HUDEP-2 (cell line): ENCODE measurements at regions not wholly inside any gene's neighbourhood (a gene's known extent, or its start where the extent isn't known, plus 50 kb on each side); places are given as distances from the start of the nearest gene placed in this dataset.
A peak's percentile ranks its signal among the peaks of the same experiment; 100 is the strongest.
"Not testable (repeated sequence)": the region's sequence is repeated elsewhere in the genome, so short reads cannot be mapped to it uniquely, and the experiment has no call there.

Source experiments
- DNase-seq, 76 experiments: peaks; one replicate each; lab custom pipeline; 2025; ENCODE audit not compliant: unreplicated experiment in 76 of 76; lab: John Stamatoyannopoulos, UW

DNA sequence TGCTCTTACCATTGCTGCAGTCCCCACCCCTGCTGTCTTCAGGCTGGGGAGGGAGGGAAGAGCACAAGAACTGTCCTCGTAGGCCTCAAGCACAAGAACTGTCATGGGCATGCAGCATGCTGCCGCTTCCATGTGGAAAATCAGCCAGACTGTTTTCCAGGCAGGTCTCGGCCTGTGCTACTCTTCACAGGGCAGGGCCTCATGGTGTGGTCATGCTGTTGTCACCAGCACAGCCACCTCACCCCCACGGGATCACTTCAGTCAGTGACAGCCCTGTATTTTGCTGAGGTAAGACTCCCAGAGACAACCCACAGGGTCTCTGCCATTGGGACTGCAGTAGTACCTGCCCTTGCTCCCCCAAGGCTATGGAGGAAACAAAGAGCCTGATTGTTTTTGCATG, 205.3 kb downstream of the NAP1L3 start:
- no peak for DNase-seq

DNA sequence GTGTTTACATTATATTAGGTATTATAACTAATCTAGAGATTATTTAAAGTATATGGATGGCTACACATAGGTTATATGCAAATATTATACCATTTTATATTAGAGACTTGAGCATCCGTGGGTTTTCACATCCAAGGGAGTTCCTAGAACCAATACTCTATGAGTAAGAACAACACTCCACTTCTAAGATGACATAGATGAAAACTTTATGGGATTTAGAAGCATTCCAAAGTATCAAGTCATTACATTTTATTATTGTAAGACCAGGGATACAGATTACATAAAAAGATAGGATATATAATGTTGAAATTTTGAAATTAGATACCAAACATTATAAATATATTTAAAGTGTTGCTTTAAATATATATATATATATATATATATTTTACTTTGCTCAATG, 207.0 kb downstream of the NAP1L3 start:
- DNase-seq = no peak

DNA sequence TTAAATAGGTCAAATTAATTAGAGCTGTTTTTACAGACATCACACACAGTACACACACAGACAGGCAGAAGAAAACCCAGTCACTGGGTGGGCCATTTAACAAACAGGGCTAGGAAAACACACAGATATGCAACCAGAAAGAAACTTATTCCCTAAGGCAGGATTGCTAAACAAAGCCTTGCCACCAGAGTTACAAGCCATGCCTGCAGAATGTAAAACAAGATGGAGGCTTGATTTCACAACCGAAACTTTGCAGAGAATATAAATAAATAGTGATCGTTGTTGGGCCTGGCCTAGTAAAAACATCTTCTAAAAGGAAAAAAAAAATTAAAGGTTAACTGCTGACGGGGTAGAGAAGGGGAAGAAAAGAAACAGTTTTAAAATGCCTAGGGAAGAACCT, 212.3 kb downstream of the NAP1L3 start:
- no peak for DNase-seq

DNA sequence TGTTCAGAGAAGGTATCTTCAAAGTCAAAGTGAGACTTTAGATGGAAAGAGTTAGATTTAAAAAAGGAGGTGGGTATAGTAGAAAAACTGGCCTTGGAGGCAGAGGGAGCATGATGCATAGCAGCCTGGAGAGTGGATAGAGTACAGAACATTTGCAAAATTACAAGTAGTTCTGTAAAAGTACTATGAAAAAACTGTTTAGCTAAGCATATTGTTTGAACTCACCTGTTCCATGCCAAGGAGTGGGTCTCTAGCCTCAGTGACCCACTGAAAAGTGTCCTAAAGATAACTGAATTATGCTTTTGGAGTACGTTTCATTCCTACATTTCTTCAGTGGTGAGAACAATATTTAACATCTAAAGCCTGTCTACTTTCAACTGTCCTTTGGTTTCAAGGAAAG, 218.9 kb downstream of the NAP1L3 start:
- no peak for DNase-seq

DNA sequence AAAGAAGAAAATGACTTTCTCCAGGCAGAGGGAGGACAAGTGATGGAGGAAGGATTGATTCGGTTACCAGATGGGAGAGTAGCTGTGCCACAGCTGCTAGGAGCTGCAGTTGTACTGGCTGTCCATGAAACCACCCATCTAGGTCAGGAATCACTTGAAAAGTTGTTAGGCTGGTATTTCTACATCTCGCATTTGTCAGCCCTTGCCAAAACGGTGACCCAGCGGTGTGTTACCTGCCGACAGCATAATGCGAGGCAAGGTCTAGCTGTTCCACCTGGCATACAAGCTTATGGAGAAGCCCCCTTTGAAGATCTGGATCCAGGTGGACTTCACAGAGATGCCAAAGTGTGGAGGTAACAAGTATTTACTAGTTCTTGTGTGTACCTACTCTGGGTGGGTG, 238.7 kb downstream of the NAP1L3 start:
- DNase-seq = not testable (repeated sequence)

DNA sequence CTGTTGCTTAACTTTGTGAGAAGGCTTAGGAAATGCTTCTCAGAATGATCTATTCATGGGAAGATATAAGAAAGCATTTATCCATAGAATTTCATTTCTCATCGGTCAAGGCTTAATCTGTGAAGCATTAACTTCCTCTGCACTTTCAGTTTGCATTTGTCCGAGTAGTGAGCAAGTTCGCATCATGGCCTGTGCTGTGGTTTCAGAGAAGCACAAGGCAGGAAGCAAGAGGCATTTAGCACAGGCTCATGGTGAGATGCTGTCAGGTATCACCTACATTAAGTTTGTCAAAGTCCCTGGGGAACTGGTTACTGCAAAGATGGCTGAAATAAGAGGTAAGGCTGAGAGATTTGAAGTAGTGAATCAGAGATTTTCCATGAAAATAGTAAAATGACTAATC, 244.9 kb downstream of the NAP1L3 start:
- no peak for DNase-seq

DNA sequence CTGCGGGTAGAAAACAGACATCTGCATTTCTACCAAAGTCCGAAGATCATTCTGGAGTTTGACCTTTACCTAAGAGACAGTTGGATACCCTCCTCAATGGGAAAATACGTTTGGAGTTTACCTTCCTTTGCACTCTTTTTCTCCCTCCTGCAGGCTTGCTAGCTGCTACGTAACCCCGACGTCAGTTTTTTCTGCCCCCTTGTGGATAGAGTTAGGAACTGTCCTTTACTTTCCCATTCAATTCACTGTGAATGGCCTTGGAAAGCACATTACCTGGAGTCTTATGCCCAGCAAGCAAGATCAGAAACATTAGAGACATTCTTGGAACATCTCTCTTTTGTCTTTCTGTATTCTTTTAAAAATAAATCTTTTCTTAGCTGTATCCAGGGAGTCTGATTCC, 250.7 kb downstream of the NAP1L3 start:
- peak in 4 of 76 experiments; percentile 0 to 2 (median 0) for DNase-seq

DNA sequence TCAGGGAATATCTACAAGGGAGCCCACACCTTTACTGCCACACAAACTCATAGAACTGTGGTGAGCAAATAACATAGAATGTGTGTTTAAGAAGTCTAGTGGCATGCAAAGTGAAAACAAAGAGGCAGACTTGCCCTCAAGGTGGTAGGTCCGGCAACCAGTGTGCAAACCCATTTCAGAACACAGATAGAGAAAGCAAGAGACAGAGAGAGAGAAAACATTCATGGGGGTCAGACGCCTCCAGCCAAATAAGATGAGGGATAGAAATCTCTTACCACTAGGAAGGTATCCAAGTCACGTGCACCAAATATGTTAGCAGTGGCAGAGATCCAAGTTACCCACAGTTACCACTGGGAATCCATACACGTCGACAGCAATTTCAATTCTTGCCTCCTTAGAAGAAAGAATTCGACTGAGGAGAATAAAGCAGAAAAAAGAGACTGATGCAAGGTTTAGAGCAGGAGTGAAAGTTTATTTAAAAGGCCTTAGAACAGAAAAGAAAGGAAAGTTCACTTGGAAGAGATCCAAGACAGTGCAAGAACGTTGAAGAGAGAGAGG, 252.8 kb downstream of the NAP1L3 start:
- DNase-seq = no peak

DNA sequence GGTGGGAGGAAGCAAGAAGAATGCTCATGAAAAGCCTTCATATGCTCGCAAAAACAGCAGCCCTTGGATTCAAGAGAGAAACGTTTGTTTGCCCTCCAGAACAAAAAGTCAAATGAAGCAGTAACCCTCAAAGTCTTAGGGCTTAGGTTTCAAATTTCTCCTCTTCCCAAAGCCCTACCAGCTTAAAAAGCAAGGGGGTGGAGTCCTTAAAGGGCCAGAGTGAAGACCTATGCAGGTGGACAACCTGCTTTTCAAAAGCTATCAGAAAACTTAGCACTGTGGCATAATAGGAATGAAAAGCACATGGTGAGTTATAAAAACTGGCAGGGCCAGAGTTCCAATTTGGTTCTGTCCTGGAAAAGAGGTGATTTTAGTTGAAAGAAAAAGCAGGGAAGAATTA, 253.3 kb downstream of the NAP1L3 start:
- DNase-seq = no peak

DNA sequence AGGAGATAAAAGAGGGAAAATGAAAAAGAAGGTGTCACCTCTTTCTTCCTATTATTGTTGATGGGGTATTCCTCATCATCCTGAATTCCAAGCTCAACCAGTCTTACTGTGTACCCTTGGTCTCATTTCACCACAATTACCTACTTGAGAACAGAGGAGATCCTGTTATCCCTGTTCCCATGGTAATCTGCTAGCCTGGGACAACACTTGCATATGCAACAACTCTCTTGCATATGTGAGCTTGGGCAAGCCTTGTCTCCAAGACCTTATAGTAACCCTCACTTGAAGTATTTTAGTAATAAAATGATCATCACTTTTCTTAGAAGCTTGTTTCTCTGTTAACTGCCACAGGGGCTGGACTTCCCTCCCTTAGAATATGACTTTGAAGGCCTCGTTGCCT, 253.7 kb downstream of the NAP1L3 start:
- DNase-seq = no peak

DNA sequence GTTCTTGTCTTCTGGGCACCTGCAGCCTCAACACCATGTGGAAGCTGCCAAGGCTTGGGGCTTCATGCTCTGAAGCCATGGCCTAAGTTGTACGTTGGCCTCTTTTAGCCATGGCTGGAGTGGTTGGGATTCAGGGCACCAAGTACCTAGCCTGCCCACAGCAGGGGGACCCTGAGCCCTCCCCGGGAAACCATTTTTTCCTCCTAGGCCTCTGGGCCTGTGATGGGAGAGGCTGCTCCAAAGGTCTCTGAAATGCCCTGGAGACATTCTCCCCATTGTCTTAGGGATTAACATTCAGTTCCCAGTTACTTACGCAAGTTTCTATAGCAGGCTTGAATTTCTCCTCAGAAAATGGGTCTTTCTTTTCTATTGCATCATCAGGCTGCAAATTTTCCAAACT, 269.3 kb downstream of the NAP1L3 start:
- no peak for DNase-seq

DNA sequence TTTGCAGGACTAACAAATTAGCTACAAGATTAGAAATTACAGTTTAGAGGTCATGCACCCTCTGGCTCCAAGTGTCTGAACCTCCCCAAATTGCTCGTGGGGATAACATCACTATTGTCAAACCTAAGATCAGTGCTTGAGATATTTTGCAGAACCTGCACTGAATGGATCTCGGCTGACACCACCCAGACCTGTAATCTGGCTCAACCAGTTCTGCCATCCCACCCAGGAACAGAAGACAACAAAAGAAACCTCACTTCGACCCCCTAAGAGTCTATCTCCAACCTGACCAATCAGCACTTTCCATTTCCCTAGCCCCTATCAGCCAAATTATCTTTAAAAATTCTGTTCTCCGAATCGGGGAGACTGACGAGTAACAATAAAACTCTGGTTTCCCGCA, 318.7 kb downstream of the NAP1L3 start:
- DNase-seq = no peak

DNA sequence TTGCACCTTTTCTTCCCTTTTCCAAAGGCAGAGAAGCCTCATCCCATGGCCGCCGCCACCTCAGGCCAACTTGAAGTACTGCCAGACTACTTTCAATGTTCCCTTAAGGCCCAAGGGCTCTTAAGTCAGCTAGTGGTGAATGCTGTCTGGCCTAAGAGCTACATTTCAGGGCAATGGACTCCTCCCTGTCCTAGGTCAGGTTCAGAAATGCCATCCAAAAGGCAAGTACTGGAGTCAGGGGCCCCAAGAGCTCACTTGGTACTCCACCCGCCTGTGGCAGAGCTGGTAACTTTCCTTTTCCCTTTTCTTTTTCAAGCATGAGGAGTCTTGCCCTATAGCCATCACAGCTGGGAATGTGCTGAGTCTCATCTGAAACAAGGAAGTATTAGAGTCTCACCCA, 327.1 kb downstream of the NAP1L3 start:
- DNase-seq = no peak

DNA sequence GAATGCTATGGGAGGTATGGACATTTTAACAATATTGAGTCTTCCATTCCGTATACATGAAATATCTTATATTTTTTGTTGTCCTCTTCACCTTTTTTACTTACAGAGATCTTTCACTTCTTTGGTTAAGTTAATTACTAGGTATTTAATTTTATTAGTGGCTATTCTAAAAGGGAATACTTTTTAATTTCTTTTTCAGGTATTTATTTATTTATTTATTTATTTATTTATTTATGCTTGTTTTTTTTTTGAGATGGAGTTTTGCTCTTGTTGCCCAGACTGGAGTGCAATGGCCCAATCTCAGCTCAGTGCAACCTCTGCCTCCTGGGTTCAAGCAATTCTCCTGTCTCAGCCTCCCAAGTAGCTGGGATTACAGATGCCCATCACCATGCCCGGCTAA, 329.1 kb downstream of the NAP1L3 start:
- DNase-seq = not testable (repeated sequence)

DNA sequence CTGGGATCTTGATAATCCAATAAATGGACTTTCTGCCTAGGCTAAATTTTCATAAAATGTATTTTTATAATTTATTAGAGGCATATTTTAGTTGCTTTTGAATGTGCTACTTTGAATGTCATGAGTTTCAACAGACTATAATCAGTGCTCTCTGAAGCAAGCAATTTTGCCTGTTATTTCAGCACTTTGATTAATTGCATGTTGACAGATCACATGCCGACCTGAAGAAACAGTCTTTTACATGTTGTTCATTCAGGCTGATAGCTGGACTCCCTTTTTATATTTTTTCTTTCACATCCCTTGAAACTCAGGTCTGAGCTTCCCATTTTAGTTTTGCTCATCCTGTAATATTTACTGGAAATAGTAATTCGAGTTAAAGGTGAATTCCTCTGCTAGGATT, 341.0 kb downstream of the NAP1L3 start:
- no peak for DNase-seq

DNA sequence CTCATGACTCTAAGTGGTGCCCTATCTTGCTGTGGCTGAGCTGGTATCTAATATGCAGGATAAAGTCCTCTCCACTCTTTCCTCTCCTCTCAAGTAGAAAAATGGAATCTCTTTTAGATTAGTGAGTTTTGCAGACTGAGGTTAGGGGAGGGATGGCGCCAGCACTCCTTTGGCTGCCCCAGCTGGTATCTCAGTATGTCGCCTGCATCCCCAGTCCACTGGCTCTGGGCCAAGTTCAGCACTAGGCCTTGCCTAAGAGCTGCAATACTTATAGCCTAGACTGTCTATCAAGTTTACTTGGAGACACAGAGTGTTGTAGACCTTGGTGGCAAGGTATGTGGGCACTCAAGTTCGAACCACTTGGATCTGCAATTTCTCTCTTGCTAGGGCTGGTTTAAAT, 351.3 kb downstream of the NAP1L3 start:
- no peak for DNase-seq

DNA sequence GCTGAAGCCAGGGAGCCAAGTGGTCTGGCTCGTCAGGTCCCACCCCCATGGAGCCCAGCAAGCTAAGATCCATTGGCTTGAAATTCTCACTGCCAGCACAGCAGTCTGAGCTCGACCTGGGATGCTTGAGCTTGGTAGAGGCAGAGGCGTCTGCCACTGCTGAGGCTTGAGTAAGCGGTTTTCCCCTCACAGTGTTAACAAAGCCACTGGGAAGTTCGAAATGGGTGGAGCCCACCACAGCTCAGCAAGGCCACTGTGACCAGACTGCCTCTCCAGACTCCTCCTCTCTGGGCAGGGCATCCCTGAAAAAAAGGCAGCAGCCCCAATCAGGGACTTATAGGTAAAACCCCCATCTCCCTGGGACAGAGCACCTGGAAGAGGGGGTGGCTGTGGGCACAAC, 353.8 kb downstream of the NAP1L3 start:
- DNase-seq = no peak
